Activated naive CD4-positive, alpha-beta T cell treated with Interleukin-2 at 50 U/mL for 16 hours (primary cell): ENCODE measurements at regions not wholly inside any gene's neighbourhood (a gene's known extent, or its start where the extent isn't known, plus 50 kb on each side); places are given as distances from the start of the nearest gene placed in this dataset.
"Not testable (repeated sequence)": the region's sequence is repeated elsewhere in the genome, so short reads cannot be mapped to it uniquely, and the experiment has no call there.

Source experiments
- DNase-seq: peaks from one replicate; pipeline ENCODE4 v3.0.0-alpha.2; 2020

GRCh38 chr5:42252306-42252705 is 170.9 kb upstream of the GHR start:
- DNase-seq: no peak

GRCh38 chr5:42259914-42260313 is 163.3 kb upstream of the GHR start:
- DNase-seq: not testable (repeated sequence)

GRCh38 chr5:42267091-42267490 is 156.1 kb upstream of the GHR start:
- no peak for DNase-seq

- DNase-seq: not testable (repeated sequence)
Measured at GRCh38 chr5:42268170-42268569, 155.1 kb upstream of the GHR start.

GRCh38 chr5:42268630-42269029 is 154.6 kb upstream of the GHR start:
- no peak for DNase-seq

GRCh38 chr5:42270771-42271170 is 152.5 kb upstream of the GHR start:
- no peak for DNase-seq

GRCh38 chr5:42274913-42275312 is 148.3 kb upstream of the GHR start:
- no peak for DNase-seq

GRCh38 chr5:42277293-42277692 is 145.9 kb upstream of the GHR start:
- DNase-seq: no peak

GRCh38 chr5:42284584-42284983 is 138.7 kb upstream of the GHR start:
- no peak for DNase-seq

GRCh38 chr5:42285230-42285629 is 138.0 kb upstream of the GHR start:
- DNase-seq: no peak

GRCh38 chr5:42300496-42300895 is 122.7 kb upstream of the GHR start:
- no peak for DNase-seq

- no peak for DNase-seq
Measured at GRCh38 chr5:42301349-42301748, 121.9 kb upstream of the GHR start.

- DNase-seq: no peak
Measured at GRCh38 chr5:42302186-42302585, 121.1 kb upstream of the GHR start.

GRCh38 chr5:42306287-42306686 is 117.0 kb upstream of the GHR start:
- DNase-seq: no peak

GRCh38 chr5:42309865-42310264 is 113.4 kb upstream of the GHR start:
- DNase-seq: no peak

GRCh38 chr5:42315214-42315613 is 108.0 kb upstream of the GHR start:
- DNase-seq: no peak

- DNase-seq: no peak
Measured at GRCh38 chr5:42317575-42317974, 105.7 kb upstream of the GHR start.

GRCh38 chr5:42319546-42319945 is 103.7 kb upstream of the GHR start:
- DNase-seq: not testable (repeated sequence)

- DNase-seq: no peak
Measured at GRCh38 chr5:42321785-42322184, 101.5 kb upstream of the GHR start.

GRCh38 chr5:42337143-42337542 is 86.1 kb upstream of the GHR start:
- no peak for DNase-seq

GRCh38 chr5:42337607-42338006 is 85.6 kb upstream of the GHR start:
- DNase-seq: no peak

- DNase-seq: no peak
Measured at GRCh38 chr5:42338136-42338535, 85.1 kb upstream of the GHR start.

- no peak for DNase-seq
Measured at GRCh38 chr5:42349163-42349562, 74.1 kb upstream of the GHR start.

- DNase-seq: no peak
Measured at GRCh38 chr5:42351956-42352355, 71.3 kb upstream of the GHR start.

GRCh38 chr5:42360056-42360455 is 63.2 kb upstream of the GHR start:
- no peak for DNase-seq
